ENCODE measurements at regions not wholly inside any gene's neighbourhood (a gene's known extent, or its start where the extent isn't known, plus 50 kb on each side); places are given as distances from the start of the nearest gene placed in this dataset.

DNA sequence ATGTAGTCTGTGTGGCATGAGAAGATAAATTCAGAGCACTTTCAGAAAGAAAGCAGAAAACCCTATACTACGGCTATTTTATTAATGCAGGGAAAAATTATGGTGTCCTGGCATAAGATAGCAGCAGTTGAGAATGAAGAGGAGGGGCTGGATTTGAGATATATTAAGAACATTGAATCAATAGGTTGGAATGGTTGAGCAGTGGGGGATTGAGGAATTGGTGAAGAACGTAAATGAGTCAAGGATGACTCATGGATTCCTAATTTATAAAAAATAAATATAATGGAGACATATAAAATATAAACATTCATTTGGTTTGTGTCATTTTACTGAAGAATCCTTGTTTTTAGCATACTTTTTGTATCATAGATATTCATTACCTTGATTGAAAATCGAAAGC, 234.3 kb upstream of the ADAMTS5 start:
- no peaks in the 10 kb centered on the region for H3K27me3 Mint-ChIP-seq (ENCODE audit: low read depth)
- H3K36me3 Mint-ChIP-seq (ENCODE audit: low read depth): no peaks in the 10 kb centered on the region
- H3K4me3 Mint-ChIP-seq: no peak overlapping the region
- H3K9me3 Mint-ChIP-seq: no peaks in the 10 kb centered on the region
- H3K4me1 Mint-ChIP-seq: peaks cover 6% of the 10 kb centered on the region
- TF ChIP-seq, protein P1, sequence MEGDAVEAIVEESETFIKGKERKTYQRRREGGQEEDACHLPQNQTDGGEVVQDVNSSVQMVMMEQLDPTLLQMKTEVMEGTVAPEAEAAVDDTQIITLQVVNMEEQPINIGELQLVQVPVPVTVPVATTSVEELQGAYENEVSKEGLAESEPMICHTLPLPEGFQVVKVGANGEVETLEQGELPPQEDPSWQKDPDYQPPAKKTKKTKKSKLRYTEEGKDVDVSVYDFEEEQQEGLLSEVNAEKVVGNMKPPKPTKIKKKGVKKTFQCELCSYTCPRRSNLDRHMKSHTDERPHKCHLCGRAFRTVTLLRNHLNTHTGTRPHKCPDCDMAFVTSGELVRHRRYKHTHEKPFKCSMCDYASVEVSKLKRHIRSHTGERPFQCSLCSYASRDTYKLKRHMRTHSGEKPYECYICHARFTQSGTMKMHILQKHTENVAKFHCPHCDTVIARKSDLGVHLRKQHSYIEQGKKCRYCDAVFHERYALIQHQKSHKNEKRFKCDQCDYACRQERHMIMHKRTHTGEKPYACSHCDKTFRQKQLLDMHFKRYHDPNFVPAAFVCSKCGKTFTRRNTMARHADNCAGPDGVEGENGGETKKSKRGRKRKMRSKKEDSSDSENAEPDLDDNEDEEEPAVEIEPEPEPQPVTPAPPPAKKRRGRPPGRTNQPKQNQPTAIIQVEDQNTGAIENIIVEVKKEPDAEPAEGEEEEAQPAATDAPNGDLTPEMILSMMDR (IDR thresholded peaks at IDR 0.05; ENCODE audit: unreplicated experiment in 3 of 3): no peak
- H3K27ac Mint-ChIP-seq: no peak overlapping the region

DNA sequence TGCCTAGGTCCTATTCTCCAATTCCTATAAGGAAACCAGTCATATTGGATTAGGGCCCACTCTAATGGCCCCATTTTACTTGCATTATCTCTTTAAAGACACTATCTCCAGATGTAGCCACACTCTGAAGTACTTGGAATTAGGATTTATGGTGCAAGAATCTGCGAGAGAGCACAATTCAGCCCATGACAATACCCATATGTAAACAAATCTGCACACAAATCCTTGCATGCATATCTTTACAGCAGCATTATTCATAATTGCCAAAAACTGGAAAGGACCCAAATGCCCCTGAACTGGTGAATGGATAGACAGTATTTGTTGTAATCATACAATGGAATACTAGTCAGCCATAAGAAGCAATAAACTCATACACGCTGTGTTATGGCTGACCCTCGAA, 229.8 kb upstream of the ADAMTS5 start:
- Mint-ChIP-seq H3K27ac (no peak overlapping the region), H3K36me3 (ENCODE audit: low read depth) (no peaks in the 10 kb centered on the region), H3K4me1 (no peaks in the 10 kb centered on the region), H3K27me3 (ENCODE audit: low read depth) (no peaks in the 10 kb centered on the region), H3K4me3 (no peak overlapping the region), H3K9me3 (peaks cover 9% of the 10 kb centered on the region)
- TF ChIP-seq, protein P1 (IDR thresholded peaks at IDR 0.05; ENCODE audit: unreplicated experiment in 3 of 3): no peak

DNA sequence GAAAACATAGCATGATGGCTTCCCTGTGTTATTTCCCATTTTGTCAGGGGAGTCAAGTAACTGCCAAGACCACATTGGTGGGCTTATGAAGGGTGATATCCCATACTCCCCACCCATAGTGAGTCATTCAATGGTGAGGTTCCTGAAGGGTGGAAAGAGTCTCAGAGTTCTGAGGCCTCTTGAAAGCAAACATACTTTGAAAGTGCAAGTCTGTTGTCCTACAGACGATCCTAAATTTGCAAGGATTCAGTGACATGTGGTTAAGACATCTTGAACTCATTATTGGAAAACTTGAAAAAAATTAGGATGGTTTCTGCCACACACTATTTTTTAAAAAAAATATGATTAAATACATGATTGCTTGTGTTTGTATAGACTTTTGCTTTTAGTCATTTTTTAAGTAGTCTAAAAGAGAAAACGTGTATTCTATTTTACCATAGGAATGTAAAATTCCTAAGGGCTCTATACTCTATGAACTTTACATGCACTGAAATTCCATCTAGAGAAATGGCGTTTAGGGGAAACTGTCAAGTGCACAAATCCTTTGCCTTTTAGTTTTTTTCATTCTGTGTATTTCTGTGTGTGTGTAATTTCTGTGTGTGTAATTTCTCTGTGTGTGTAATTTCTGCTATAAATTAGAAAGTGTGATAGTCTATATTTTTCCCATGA, 225.5 kb upstream of the ADAMTS5 start:
- no peaks in the 10 kb centered on the region for H3K27me3 Mint-ChIP-seq (ENCODE audit: low read depth)
- peaks cover 9% of the 10 kb centered on the region for H3K9me3 Mint-ChIP-seq
- H3K4me1 Mint-ChIP-seq: peaks cover 17% of the 10 kb centered on the region
- TF ChIP-seq, protein P1 (IDR thresholded peaks at IDR 0.05; ENCODE audit: unreplicated experiment in 3 of 3): no peak
- no peaks in the 10 kb centered on the region for H3K36me3 Mint-ChIP-seq (ENCODE audit: low read depth)
- no peak overlapping the region for H3K4me3 Mint-ChIP-seq
- H3K27ac Mint-ChIP-seq: peak overlapping the region; percentile 50 to 79 (median 57)

DNA sequence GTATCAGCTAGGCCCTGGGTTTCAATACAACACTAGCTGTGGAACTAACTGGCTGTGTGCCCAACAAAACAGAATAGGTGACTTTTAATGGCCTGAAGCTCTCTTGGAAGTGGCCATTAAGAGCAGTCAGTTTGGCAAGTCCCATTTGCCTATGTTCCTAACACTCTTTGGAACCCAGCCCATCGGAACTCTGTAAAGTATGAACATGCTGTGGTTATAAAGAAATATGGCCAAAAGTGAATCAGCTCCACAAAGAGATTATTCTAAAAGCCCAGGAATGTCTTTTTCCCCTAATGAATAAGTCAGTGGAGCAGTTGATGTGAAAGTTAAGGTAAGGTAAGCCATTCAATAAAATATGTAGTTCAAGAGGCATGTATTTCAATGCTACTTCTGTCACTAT, 223.7 kb upstream of the ADAMTS5 start:
- Mint-ChIP-seq H3K4me1 (peaks cover 17% of the 10 kb centered on the region), H3K36me3 (ENCODE audit: low read depth) (no peaks in the 10 kb centered on the region), H3K27me3 (ENCODE audit: low read depth) (no peaks in the 10 kb centered on the region), H3K9me3 (peaks cover 9% of the 10 kb centered on the region), H3K4me3 (no peak overlapping the region), H3K27ac (peak overlapping the region; percentile 79 to 85 (median 80))
- TF ChIP-seq, protein P1 (IDR thresholded peaks at IDR 0.05; ENCODE audit: unreplicated experiment in 3 of 3): no peak

DNA sequence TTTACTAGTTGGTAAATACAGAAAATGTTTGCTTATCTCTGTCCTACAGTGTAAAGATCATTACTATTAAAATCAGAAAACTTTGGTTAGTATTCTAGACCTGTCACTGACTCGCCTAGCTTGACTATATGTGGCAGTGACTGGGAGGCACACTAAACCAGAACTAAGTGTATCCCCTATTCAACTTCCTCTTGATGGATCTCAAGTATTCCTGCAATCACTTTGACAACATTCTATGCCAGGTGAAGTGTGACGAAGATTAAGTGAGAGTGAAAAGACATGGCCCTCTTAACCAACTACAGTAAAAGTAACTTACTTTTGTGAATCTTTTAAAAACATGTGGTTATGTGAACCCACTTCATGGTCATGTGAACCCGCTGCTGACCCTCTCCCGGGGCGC, 223.0 kb upstream of the ADAMTS5 start:
- Mint-ChIP-seq H3K4me3 (no peak overlapping the region), H3K4me1 (peaks cover 17% of the 10 kb centered on the region), H3K36me3 (ENCODE audit: low read depth) (no peaks in the 10 kb centered on the region), H3K27me3 (ENCODE audit: low read depth) (no peaks in the 10 kb centered on the region), H3K27ac (peak overlapping the region in 2 of 3 experiments; percentile 79 to 85), H3K9me3 (peaks cover 6% of the 10 kb centered on the region)
- TF ChIP-seq, protein P1 (IDR thresholded peaks at IDR 0.05; ENCODE audit: unreplicated experiment in 3 of 3): no peak

DNA sequence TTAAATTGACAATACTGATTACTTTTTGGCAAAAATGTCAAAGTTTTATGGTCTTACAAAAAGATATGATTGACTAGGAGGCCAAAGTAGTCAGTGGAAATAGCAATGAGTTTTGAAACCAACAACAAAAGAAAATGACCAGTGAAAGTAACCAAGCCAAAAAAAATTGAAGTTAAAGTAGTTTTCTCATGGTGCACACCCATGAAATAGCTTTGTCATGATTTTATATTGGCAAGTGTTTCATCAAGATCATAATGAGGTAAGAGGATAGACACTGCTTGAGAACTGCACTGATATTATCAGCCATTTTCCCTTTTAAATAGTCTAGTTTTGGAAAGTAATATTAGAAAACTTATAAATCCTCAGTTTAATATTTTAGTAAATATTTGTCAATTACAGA, 206.2 kb upstream of the ADAMTS5 start:
- Mint-ChIP-seq H3K36me3 (ENCODE audit: low read depth) (no peaks in the 10 kb centered on the region), H3K4me1 (peaks cover 5% of the 10 kb centered on the region), H3K9me3 (no peaks in the 10 kb centered on the region), H3K27ac (no peak overlapping the region), H3K4me3 (no peak overlapping the region), H3K27me3 (ENCODE audit: low read depth) (no peaks in the 10 kb centered on the region)
- TF ChIP-seq, protein P1 (IDR thresholded peaks at IDR 0.05; ENCODE audit: unreplicated experiment in 3 of 3): no peak

Measured in nephron (organoid).